22Rv1 (cell line): ENCODE measurements at regions not wholly inside any gene's neighbourhood (a gene's known extent, or its start where the extent isn't known, plus 50 kb on each side); places are given as distances from the start of the nearest gene placed in this dataset.

Experiments used
- CTCF ChIP-seq: fragments of 450-650 bp; IDR thresholded peaks from 2 replicates; pipeline ENCODE4 v1.5.1; 2017; ENCODE audit warnings: mild to moderate bottlenecking
- ZFX ChIP-seq: fragments of 450-650 bp; IDR thresholded peaks from 2 replicates; pipeline ENCODE4 v1.6.1; 2017; ENCODE audit warnings: antibody characterized with exemption, borderline replicate concordance

DNA sequence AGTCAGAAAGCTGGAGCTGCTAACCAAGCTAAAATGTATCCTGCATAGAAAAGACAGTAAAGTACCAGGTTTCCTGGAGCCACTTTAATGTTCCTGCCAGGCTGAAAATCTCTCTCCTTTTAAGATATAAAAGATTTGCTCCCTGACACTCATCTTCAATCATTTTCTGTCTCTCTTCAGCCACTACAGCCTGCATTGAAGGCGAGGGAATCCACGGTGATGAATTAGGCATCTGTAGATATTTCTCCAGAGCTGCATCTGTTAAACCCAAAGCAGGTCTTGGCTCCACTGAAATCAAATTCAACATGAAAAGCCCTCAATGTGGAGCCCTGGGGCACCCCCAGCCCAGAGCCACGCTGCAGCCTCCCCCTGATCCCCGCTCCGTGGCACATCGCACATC lies 94.7 kb upstream of the CRHR1 start:
- TF ChIP-seq CTCF (no peak), ZFX (no peak)
